ENCODE measurements at regions not wholly inside any gene's neighbourhood (a gene's known extent, or its start where the extent isn't known, plus 50 kb on each side); places are given as distances from the start of the nearest gene placed in this dataset.
"Not testable (repeated sequence)": the region's sequence is repeated elsewhere in the genome, so short reads cannot be mapped to it uniquely, and the experiment has no call there.

DNA sequence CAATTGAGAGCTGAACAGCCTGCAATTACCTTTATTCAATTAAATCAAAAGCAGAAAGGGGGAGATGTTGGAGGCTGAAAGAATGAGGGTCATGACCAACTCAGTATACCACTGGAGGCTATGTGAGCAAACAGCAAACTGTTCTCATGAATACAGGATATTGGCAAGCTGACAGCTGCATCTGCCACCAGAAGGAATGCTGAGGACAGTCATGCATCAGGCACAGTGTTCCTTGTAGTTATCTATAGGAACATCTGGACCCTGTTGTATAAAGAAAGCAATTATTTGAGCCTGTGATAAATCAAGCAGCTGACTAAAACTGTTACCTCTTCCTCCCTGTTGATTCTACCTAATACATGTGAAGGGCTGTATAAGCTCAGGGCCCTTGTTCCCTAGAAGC is 2064.6 kb downstream of the TP53TG3F start:
- no peak for DNase-seq

DNA sequence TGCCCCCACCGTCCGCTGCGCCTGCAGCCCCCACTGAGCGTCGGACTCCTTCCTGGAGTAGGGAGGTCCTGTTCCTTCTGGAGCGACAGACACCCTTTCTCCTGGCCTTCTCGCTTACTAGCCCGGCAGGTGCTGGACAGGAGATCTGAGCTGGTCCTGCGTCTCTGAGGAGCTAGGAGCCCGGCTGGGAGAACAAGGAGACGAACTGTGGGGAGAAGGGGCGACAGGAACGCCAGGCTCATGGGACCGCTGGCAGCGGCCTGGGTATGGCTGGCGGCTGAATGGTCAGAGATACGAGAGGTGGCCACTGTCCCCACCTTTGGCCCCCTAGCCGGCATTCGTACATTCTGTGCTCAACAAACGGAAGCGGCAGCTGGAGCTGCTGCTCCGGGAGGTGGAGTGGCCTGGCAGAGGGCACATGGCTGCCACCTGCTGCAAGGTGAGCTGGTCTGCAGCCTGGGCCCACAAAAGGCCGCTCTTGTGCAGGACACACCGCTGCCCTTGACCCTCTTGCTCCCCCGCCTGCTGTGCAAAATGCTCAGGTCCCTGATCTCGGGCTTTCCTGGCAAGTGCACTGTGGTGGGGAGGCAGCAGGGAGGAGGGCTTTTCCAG is 2066.7 kb downstream of the TP53TG3F start:
- DNase-seq = no peak

DNA sequence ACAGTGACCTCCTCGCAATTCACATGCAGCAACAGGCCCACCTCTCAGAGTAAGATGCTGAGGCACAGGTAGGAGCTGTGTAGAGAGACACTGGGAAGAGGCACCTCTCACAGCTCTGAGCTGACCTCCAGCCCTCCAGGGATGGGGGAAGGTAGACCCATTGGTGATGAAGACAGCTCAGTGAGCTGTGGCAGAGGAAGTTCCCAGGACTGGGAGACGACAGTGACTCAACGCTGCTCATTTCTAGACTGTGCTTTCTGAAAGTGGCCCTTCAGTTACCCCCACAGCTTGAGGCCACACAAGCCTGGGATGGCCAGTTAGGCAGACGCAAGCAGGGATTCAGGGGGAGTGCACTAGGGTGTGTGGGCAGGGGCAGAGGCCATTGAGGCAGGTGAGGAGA is 2073.2 kb downstream of the TP53TG3F start:
- no peak for DNase-seq

DNA sequence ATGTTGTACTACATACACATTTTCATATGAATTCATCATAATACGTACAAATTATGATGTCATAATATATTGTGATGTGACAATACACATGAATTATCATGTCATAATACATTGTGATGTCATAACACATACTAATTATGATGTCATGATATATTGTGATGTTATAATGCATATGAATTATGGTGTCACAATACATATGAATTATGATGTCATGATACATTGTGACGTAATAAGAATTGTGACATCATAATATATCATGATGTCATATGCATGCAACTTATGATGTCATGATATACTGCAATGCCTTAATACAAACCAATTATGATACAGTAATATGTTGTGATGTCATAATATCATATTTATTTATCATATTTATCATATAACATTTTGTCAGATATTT is 2074.3 kb downstream of the TP53TG3F start:
- DNase-seq = no peak

DNA sequence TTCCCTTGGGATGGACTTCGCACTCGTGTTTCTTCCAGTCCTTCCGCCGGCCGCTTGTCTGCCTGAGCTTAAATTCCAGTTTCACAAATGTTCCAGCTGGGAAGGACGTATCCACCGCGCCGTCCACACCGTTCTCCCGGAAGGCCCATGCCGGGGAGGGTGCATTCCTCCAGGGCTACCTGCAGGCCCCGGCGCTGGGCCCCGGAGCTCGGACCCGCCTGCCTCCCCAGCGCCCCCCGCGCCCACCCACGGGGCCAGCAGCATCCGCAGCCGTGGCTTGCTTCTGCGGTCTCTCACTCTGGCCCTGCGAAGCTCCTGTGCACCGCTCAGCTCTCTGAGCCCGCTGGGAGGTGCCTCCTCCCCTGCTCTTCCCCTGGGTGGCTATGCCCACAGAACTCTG is 2084.1 kb downstream of the TP53TG3F start:
- DNase-seq = no peak

DNA sequence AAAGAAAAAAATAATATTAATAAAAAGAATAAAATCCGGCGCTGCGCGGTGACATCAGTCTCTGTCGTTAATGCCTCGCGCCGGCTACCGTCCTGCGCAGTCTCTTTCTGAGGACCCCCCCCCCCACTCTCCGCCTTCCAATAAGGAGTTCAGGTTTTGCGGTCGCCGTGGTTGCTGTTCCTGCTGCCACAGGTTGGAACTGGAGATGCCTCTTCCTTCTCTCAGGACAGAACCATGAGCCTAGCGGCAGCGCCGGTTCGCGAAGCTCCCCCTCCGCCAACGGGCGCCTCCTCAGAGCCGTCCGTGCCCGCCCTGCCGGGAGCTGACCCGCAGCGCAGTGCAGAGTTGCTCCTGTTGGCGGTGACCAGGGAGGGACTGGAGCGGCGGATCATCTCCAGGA is 2093.4 kb downstream of the TP53TG3F start:
- DNase-seq = no peak

DNA sequence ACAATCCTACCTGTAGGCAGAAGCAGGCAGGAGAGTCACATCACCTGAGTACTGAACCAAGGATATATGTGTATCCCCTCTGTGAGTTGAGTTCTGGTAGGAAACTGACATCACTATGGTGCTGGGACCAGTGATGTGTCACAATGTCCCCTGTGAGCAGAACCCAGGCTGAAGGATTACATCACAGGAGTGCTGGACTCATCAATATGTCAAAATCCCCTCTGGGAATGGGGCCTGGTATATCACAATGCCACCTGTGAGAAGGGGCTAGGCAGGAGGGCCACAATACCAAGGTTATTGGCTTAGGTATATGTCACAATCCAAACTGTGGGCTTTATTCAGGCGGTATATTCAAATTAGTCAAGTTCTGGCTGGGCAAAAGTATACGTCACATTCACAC is 2098.3 kb downstream of the TP53TG3F start:
- DNase-seq = no peak

DNA sequence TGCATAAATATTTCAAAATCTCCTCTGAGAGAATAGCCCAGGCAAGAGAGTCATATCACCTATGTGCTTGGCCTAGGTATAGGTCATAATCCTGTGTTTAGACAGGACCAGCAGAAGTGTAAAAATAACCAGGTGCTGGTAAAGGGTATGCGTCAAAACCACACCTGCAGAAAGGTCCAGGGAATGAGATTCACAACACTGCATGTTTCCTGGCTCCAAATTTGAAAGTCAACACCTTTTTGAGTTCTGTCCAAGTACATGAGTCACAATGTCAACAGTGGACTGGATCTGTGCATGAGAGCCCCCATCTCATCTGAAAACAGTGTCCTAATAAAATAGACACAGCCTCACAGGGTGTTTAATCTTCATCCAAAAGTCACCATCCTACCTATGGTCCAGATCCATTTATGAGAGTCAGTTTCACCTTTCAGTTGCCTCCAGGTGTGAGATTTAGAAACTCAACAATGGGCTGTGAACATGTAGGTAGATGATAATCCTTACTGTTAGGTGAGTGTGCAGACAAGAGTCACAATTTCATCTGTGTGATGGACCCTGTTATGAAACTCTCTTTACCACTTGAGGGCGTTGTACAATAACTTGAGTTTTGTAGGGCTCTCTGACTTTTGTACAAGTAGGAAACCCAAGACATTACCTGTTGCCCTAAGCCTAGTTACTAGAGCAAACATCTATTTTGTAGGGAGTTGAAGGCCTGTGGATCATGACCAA is 2100.7 kb downstream of the TP53TG3F start:
- peak; percentile 87 for DNase-seq

DNA sequence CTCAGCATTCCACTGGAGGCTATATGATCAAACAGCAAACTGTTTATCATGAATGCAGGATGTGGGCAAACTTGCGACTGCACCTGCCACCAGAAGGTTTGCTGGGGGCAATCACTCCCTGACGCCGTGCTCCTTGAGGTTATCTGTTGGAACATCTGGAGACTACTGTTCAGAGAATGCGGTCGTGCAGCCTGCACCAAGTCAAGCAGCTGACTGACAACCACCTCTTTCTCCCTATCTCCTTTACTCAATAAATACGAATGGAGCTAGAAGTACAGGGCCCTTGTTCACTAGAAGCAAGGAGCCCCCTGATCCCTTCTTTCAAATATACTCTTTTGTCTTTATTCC is 2101.2 kb downstream of the TP53TG3F start:
- no peak for DNase-seq

DNA sequence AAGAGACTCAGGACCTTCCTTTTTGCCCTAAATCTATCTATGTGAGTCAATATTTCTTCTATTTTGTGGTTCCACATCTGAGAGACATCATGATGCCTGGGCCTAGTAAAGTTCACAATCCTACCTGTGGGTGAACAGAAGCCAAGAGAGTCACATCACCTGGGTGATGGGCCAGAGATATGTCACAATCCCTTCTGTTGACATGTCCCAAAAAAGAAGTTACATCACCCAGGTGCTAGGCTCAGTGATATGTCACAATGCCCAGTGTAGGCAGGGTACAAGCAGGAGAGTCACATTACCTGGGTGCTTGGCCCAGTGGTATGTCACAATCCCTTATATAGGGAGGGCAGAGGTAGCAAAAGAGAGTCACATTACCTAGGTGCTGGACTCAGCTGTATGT is 2101.9 kb downstream of the TP53TG3F start:
- DNase-seq = no peak

DNA sequence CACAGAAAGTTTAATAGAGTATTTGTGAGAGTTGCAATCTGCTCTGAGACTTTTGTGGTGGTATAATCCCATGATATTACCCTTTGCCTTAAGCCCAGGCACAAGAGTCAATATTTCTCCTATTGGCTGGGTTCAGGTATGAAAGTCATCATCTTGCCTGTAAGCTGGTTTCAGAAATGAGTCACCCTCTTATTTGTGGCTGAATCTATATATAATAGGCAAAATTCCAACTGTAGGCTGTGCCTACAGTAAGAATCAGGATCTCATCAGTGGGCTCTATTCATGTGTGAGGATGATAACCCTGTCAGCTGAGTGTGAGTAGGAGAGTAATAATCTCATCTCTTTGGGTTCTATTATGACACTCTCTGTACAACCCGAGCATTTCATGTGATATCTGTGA is 2103.1 kb downstream of the TP53TG3F start:
- DNase-seq = no peak

DNA sequence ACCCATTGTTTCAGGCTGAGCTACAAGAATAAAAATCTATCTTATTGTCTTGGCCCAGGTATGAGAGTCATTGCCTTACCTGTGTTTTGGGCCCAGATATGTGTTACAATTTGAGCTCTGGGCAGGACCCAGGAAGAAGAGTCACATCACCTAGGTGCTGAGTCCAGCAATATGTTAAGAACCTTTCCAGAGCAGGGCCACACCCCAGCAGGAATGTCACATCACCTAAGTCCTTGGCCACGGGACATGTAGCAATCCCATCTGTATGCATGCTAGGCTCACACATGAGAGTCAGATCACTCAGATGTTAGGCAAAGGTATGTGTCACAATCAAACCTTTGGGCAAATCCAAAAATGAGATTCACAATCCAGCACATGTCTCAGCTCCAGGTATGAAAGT is 2103.5 kb downstream of the TP53TG3F start:
- no peak for DNase-seq

DNA sequence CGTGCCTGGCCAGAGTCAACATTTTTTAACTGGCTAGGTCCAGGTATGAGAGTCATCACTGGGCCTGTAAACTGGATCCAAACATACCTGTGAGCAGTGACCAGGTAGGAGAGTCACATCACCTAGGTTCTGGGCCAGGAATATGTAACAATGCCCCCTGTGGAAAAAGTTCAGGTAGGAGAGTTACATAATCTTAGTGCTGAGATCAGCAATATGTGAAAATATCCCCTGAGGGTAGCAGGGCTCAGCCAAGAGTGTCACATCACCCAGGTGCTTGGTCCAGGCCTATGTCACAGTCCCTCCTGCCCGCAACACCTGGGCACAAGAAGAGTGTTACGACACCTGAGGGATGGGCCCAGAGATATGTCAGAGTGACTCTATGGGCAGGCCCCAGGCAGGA is 2104.7 kb downstream of the TP53TG3F start:
- DNase-seq = no peak

DNA sequence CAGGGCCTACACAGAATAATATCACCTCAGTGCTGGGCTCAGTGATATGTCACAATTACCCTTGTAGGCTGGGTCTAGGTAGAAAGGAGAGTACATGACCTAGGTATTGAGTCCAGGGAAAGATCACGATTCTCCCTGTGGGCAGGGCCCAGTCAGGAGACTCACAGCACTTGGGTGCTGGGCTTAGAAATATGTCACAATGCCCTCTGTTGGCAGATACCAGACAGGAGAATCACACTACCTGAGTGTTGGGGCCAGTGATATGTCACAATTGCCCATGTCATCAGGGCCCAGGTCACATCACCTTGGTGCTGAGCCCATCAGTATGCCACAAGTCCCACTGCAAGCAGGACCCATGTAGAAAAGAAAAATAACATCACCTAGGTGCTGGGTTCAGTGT is 2105.5 kb downstream of the TP53TG3F start:
- no peak for DNase-seq

DNA sequence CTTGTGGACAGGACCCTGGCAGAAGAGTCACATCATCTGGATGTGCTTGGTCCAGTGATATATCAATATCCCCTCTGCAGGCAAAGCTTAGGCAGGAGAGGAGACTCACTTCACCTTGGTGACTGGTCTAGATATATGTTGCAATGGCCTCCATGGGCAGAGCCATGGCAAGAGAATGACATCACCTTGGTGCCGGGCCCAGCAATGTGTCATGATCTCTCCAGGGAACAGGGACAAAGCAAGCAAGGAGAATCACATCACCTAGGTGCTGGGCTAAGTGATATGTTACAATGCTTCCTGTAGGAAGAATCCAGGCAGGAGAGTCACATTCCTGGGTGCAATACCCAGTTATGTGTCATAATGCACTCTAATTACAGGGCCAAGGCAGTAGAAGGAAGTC is 2106.2 kb downstream of the TP53TG3F start:
- no peak for DNase-seq

DNA sequence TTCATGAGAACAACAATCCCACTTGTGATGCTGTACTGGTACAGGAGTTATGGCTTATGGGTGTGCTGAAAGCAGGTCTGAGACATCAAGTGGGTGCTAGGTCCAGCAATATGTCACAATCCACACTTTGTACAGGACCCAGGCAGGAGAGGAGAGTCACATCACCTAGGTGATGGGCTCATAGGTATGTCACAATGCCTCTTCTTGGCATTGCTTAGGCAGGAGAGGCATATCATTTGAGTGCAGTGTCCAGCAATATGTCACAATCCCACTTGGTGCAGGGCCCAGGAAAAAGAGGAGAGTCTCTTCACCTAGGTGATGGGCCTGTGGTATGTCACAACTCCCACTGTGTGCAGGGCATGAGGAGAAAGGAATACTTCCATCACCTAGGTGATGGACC is 2110.0 kb downstream of the TP53TG3F start:
- no peak for DNase-seq

DNA sequence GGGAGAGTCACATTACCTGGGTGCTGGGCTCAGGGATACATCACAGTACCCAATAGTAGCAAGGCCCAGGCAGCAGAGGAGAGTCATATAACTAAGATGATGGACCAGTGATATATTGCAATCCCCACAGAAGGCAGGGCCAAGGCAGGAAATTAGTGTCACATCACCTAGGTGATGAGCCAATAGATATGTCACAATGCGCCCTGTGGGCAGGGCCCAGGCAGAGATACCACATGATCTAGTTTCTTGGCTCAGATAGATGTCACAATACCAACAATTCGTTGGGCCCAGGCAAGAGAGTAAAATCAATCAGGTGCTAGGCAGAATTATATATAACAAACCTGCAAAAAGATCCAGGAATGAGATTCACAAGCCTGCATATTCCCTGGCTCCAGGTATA is 2111.5 kb downstream of the TP53TG3F start:
- DNase-seq = no peak

DNA sequence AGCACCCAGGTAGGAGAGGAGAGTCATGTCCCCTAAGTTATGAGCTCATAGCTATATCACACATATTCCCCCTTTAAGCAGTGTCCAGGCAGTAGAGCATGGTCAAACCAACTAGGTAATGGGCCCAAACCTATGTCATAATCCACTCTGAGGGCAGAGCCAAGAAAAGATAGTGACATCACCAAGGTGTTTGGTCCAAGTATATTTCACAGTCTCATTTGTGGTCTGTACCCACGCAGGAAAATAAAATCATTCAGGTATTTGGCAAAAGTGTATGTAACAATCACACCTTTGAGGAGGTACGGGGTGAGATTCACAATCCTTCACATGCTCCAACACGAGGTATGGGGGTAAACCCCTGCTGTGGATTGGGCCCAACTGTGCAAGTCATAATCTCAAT is 2112.8 kb downstream of the TP53TG3F start:
- no peak for DNase-seq

DNA sequence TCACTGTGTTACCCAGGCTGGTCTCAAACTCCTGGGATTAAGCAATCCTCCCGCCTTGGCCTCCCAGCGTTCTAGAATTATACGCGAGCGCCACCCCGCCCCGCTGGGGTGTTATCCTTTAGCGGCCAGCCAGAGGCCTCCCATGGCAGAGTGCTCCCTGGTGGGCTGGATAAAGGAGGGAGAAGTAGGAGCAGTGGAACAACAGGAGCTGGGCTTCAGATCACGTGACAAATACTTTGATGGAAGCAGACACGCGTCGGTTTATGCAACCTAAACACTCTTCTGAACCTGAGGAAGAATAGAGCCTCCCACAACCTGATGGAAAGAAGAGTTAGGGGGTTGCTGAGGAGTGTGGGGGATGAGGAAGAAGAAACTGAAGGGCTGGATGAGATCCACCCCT is 2114.0 kb downstream of the TP53TG3F start:
- DNase-seq = no peak

DNA sequence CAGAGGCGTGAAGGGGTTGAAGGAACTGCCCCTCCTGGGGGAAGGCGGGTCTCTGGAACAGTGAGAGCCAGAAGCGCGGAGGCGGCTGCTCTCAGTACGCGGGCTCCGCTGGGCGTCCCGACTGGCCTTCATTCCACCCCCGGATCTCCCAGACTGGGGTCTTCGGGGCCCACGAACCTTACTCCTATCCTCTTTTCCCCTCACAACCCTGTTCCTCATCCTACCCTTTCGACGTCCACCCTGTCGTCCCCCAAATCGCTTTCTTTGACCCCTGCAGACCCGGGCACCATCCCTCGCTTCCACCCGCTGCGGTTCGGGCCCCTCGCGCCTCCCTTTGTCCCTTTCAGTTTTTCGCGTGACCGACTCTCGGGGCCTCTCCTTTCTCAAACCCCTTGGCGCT is 2114.6 kb downstream of the TP53TG3F start:
- DNase-seq = no peak

DNA sequence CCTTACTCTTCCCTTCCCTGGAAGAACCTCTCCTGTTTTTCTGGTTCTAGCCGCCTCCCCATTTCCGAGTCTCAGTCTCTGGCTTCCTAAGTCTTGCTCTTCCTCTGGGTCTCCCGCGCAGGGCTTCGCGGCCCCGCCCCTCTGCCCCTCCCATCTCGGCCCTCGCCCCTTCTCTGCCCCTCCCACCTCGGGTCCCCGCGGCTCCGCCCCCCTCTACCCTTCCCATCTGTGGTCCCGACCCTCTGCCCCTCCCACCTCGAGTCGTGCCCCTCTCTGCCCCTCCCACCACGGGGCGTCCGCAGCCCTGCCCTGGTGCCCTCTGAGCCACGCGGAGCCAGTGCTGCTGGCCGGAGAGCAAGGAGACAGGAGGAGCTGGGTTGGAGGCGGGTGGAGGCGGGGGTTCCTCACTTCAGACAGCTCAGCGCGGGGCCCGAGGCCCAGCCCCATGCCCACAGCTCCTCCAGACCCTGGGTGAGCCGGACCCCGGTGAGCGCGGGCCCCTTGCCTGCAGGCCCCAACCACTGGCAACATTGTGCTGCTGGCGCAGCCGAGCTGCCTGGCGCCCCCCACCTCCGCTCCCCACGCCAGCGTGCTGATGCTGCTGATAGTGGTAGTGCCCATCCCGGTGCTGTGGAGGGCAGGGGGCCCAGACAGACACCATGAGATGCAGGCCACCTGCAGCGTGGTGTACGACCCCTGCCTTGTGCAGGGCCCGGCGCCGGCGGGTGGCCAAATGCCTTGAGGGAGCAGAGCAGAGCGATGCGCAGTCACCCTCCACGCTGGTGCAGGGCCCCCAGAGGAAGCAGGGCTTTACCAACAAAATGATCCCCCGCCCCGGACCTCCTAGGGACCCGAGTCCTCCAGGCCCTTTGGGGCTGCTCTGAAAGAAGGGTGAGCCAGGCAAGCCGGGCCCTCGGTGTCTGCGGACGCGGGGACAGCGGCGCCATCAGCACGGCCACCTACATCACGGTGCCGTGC is 2115.3 kb downstream of the TP53TG3F start:
- peak; percentile 4 for DNase-seq

DNA sequence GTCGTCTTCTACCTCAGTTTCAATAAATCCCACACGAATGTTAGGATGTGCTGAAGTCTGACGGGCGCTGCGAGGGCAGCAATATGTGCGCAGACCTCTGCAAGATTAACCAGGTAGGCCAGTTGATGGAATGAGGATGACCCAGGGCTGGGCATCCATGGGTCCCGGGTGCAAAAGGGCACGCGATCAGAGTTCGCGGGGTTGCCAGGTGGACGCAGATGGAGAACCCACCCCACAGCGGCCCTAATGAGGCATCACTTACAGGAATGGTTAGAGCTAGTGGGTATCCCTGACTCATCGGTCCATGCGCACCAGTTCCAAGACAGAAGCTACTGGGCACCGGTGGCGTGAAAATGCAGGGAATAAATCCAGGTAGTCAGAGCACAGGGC is 2116.0 kb downstream of the TP53TG3F start:
- no peak for DNase-seq

DNA sequence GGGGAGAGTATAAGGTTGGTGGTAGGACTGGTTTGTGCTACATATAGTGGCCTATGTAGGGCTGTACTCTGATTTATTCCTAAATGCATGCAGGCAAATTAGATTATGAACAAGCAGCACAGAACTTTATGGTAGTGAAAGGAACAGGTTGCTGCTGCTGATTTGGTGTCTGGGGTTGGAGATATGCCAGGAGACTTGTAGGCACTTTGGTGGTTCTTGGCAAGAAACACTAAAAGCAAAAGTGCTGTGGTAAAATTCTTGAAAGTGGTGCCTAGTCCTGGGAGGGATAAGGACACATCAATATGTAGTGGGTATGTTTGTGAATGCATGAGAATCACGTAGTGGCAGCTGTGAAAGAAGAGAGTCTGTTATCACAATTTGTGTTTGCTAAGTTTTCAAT is 2126.0 kb downstream of the TP53TG3F start:
- DNase-seq = no peak

DNA sequence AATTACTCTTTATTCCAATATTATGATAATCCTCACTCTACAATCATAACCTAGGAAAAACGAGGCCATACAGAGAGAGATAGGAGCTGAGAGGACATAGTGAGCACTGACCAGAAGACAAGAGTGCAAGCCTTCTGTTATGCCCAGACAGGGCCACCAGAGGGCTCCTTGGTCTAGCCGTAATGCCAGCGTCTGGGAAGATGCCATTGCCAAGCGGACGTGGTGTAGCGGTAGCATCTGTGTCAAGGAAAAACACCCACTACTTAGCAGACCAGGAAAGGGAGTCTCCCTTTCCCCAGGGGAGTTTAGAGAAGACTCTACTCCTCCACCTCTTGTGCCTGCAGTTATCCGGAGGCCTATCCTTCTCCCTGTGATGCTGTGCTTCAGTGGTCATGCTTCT is 2131.5 kb downstream of the TP53TG3F start:
- DNase-seq = not testable (repeated sequence)

Data from NCI-H748 treated with DMSO at 0.1 percent for 48 hours (cell line).